NCI-H187 treated with DMSO at 0.1 percent for 48 hours (cell line): ENCODE measurements at regions not wholly inside any gene's neighbourhood (a gene's known extent, or its start where the extent isn't known, plus 50 kb on each side); places are given as distances from the start of the nearest gene placed in this dataset.
"Not testable (repeated sequence)": the region's sequence is repeated elsewhere in the genome, so short reads cannot be mapped to it uniquely, and the experiment has no call there.

Source experiments
- DNase-seq: peaks from one replicate; lab custom pipeline; 2025; lab: John Stamatoyannopoulos, UW

DNA sequence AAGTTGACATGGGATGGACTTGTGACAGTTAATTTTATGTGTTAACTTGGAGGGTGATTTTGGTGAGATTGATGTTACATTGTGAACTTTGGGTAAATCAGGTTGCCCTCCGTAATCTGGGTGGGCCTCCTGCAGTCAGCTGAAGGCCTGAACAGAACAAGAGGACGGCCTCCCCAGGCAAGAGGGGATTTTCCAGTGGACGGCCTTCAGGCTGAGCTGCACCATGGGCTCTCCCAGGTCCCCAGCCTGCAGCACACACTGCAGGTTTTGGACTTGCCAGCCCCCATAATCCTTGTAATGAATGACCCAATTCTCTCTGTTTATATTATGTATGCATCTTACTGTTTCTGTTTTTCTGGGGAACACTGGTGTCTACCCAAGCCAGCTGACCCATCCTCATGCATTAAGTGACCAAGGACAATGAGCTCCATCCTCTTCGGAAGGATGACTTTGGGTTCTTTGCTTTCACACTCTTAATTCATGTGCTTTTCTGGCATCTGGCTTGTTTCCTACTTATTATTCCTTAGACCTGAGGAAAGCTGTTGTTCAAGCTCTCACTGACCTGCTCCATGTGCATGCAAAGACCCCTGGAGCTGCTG is 64.2 kb downstream of the DACT2 start:
- DNase-seq = no peak

DNA sequence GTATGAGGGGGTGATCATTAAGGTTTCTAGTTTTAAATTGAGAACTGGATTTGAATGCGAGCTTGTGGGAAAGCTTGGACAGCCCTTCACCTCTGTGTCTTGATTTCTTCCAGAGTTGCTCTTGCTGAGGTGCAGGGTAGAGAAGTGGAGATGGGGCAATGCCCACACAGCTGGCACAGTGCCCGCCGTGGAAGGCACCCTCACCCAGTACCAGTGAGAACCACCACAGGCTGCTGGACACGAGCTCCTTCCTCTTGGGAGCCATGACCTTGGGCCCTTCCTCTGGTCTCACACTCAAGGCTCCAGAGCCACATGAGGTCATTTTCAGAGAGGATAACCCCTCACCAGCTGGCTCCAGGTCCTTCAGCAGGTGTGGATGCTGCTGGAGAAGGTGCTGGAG is 67.3 kb downstream of the DACT2 start:
- DNase-seq = no peak

DNA sequence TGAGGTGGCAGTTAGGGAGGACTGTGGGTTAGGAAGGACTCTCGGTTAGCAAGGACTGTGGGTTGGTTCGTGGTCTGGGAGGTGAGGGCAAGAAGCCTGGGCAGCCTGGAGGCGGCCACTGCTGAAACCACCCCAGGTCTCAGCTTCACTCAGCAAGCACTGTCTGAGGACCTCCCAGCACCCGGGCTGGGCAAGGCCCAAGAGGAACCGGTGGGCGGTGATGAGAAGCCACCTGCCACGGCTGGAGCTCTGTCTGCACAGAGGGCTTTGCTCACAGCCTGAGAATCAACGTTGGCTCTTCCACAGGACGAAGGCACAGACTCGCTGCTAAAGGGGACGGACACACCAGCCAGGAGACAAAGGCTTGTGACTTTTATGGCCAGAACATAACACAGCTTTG is 69.3 kb downstream of the DACT2 start:
- no peak for DNase-seq

DNA sequence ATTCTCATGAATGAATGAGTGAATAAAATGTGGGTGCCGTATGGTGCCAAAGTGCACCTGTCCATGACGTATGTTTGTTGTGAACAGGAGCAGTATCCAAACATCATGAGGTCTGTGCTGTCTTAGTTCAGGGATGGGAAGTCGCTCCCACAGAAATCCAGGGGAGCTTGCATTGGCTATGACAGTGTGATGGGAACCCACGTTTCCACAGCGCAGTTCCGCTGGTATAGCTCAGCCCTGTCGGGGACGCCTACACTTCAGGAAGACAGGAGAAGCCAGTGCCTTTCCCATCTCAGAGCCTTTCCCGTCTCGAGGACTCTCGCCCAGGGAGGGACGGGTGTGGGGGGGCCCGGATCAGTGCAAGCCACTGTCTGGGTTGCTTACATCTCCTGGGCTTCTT is 69.8 kb downstream of the DACT2 start:
- DNase-seq = no peak

- no peak for DNase-seq
Measured at GRCh38 chr6:168248148-168248620, 71.4 kb downstream of the DACT2 start.

GRCh38 chr6:168247443-168248147 is 72.0 kb downstream of the DACT2 start:
- DNase-seq = no peak

DNA sequence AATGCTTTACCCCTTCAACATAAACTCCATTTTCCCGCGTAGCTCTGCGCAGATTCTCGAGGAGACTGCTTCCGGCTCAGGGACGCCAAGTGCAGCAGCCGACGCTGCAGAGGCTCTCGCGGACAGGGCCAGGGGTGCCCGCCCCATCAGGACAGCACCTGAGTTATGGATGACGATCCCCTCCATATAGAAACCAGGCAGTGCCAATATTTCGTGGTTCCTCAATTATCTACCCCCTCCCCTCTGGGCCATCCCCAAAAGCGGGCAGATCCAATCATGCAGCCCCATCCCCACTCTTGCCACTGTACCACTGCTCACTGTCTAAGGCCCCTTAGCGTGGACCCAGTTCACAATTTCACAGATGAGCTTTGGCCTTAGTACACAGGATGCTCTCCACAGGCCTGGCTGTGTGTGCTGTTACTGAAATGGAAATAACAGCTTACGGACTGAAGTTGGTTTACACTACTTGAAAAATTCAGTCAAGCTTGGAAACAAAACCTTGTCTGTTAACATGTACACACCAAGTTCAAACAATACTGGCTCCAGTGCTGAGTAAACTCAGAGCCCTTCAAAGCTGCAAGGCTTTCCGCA is 74.5 kb downstream of the DACT2 start:
- DNase-seq = no peak

- no peak for DNase-seq
Measured at GRCh38 chr6:168243812-168244376, 75.7 kb downstream of the DACT2 start.

GRCh38 chr6:168242940-168243225 is 76.7 kb downstream of the DACT2 start:
- DNase-seq = no peak

DNA sequence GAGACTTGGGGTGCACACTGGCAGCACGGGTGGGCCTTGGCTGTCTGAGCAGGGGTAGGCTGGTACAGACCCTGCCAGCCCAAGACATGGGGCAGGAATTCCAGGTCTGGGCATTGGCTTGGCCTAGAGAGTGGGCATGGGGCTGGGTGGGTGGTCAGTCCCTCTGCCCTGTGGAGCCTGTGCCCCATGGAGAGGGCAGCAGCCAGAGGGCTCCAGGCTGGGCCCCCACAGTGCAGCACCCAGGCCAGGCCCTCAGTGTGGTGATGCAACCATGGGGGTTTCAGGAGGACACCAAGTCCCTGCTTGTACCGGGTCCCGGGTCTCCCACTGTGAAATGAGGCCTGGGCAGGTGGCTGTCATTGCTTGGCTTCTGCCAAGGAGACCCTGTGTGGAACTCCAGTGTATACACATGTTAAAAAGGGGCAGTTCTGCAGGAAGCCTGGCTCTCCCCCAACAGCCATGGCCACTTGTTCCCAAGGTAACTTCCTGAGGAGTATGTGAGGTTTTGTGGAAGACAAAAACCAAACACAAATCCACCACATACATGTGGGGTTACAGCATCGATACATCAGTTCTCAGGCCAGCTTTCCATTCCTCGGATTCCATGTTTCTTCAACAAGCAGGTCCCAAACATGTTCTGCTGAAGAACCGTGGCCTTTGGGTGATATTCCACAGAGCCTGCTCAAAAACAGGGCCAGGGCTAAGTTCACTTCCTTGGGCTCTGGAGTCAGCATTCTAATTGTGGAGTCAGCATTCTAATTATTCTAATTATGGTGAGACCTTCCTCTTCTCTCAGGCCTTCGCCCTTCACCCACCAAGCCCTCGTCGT is 77.3 kb downstream of the DACT2 start:
- no peak for DNase-seq

DNA sequence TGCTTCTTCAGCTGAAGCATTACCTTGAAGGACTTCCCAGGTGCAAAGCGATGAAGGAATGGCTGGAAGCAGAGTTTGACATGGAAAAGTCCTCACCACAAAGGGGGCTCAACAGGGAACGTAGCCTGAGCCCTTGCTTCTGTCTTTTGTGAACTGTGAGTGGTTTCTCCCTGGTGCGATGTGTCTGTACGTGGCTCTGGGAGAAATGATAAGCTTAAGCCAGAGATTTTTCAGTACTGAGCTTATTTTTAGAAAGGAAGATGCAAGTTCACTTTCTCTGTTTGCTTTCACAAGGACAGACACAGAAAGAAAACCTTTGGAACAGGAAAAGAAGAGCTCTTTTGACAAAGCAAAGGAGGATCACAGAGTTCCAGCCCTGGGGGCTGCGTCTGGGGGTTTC is 79.4 kb downstream of the DACT2 start:
- no peak for DNase-seq

- DNase-seq = no peak
Measured at GRCh38 chr6:168239044-168239773, 80.4 kb downstream of the DACT2 start.

- no peak for DNase-seq
Measured at GRCh38 chr6:168238159-168238909, 81.2 kb downstream of the DACT2 start.

GRCh38 chr6:168233875-168234213 is 85.7 kb downstream of the DACT2 start:
- not testable (repeated sequence) for DNase-seq

GRCh38 chr6:168232989-168233874 is 86.3 kb downstream of the DACT2 start:
- no peak for DNase-seq

GRCh38 chr6:168232528-168232927 is 87.0 kb downstream of the DACT2 start:
- no peak for DNase-seq

GRCh38 chr6:168232062-168232461 is 87.5 kb downstream of the DACT2 start:
- DNase-seq = no peak

DNA sequence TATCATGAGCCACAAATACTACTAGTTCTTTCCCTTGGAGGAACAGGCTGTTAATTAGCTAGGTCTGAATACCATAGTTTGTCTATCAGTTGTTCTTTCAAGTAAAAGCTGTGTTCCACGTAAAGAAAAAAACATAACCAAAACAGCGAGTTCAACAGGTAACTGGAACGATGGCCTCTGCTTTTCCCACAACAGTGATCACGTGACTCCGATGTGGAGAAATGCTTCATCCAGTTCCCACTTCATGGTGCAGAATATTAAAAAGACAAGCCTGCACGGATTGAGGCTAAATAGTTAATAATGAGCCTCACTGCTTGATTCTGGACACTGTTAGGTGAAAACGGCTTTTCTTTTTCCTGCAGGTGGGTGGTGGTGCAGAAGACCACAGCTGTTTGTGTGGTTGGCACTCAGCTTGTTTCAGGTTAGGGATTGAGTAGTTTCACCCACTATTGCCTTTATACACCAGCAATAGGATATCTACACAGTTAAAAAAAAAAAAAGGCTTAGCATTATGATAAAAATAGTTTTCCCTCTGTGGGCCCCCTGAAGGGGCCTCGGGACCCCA is 88.1 kb downstream of the DACT2 start:
- no peak for DNase-seq

DNA sequence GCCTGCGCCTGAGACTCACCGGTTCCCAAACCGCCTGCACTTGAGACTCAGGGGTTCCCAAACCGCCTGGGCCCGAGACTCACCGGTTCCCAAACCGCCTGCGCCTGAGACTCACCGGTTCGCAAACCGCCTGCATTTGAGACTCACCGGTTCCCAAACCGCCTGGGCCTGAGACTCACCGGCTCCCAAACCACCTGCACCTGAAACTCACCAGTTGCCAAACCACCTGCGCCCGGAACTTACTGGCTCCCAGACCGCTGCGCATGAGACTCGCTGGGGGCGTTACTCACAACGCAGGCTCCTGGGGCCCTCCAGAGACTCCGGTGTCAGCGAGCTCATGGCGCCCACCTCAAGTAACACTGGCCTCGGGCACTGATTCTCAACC is 90.2 kb downstream of the DACT2 start:
- no peak for DNase-seq
